HEK293 (cell line): ENCODE measurements at regions not wholly inside any gene's neighbourhood (a gene's known extent, or its start where the extent isn't known, plus 50 kb on each side); places are given as distances from the start of the nearest gene placed in this dataset.

Source experiments
- CTCF ChIA-PET: fragments of 350-600 bp; formaldehyde crosslinking; extraction: SDS; loops from one replicate; lab custom pipeline; 2021; ENCODE audit warnings: antibody characterized with exemption; lab: Yijun Ruan, JAX
- POLR2A ChIA-PET: fragments of 300-600 bp; formaldehyde crosslinking; extraction: SDS; loops from one replicate; lab custom pipeline; 2020; ENCODE audit warnings: antibody characterized with exemption, inconsistent platforms; lab: Yijun Ruan, JAX
- H3K27ac ChIP-seq: fragments of 200-500 bp; sonication (Bioruptor generic); 2 replicates; pipeline ENCODE4 v1.5.1; 2014; ENCODE audit warnings: low read depth, low read length, control low read depth, inconsistent platforms; ENCODE audit errors: extremely low read depth
- H3K36me3 ChIP-seq, 2 experiments: fragments of 200-500 bp in 1 of 2; sonication (Bioruptor generic) in 1 of 2; 1 replicate in 1 of 2; 2 replicates in 1 of 2; pipeline ENCODE4 v1.5.1; 2014 to 2017; ENCODE audit warnings: inconsistent platforms in 2 of 2, low read length in 2 of 2; ENCODE audit not compliant: control insufficient read depth in 2 of 2, insufficient read depth in 1 of 2
- H3K4me1 ChIP-seq: fragments of 200-500 bp; sonication (Bioruptor generic); 2 replicates; pipeline ENCODE4 v1.5.1; 2014; ENCODE audit warnings: mild to moderate bottlenecking, low read length, inconsistent platforms; ENCODE audit not compliant: control insufficient read depth, insufficient read depth
- H3K4me3 ChIP-seq: 2 replicates; pipeline ENCODE4 v1.5.1; 2011; ENCODE audit warnings: low read depth, mild to moderate bottlenecking, control low read depth, low read length, moderate library complexity
- H3K9me3 ChIP-seq: fragments of 200-500 bp; sonication (Bioruptor generic); 2 replicates; pipeline ENCODE4 v1.5.1; 2014; ENCODE audit warnings: low read depth, low read length, inconsistent platforms; ENCODE audit not compliant: control insufficient read depth, insufficient read depth
- BCL11A ChIP-seq: fragments of 450-650 bp; formaldehyde crosslinking; IDR thresholded peaks from 2 replicates; pipeline ENCODE4 v1.5.1; 2016; ENCODE audit warnings: low read depth, missing biosample characterization, missing genetic modification characterization
- GLIS1 ChIP-seq: fragments of 450-650 bp; formaldehyde crosslinking; IDR thresholded peaks from 2 replicates; pipeline ENCODE4 v1.5.1; 2016; ENCODE audit warnings: missing biosample characterization, missing genetic modification characterization
- KLF7 ChIP-seq: fragments of 450-650 bp; formaldehyde crosslinking; IDR thresholded peaks from 2 replicates; pipeline ENCODE4 v1.5.1; 2016; ENCODE audit warnings: missing biosample characterization, missing genetic modification characterization, borderline replicate concordance
- PBX3 ChIP-seq: sonication (generic); formaldehyde crosslinking; IDR thresholded peaks from 2 replicates; pipeline ENCODE4 v1.8.1; 2022; ENCODE audit warnings: mild to moderate bottlenecking, moderate library complexity, missing genetic modification reagents
- SCRT1 ChIP-seq: fragments of 450-650 bp; formaldehyde crosslinking; IDR thresholded peaks from 2 replicates; pipeline ENCODE4 v1.5.1; 2016; ENCODE audit warnings: missing biosample characterization, missing genetic modification characterization, borderline replicate concordance
- YY1 ChIP-seq: fragments of 450-650 bp; formaldehyde crosslinking; IDR thresholded peaks from 2 replicates; pipeline ENCODE4 v1.5.1; 2018; ENCODE audit warnings: missing biosample characterization, missing genetic modification characterization
- ZBTB7A ChIP-seq: fragments of 450-650 bp; formaldehyde crosslinking; IDR thresholded peaks from 2 replicates; pipeline ENCODE4 v1.5.1; 2016; ENCODE audit warnings: low read depth, missing biosample characterization, missing genetic modification characterization
- ZNF132 ChIP-seq: fragments of 450-650 bp; formaldehyde crosslinking; IDR thresholded peaks from 2 replicates; pipeline ENCODE4 v1.5.1; 2017; ENCODE audit warnings: missing biosample characterization, missing genetic modification characterization, borderline replicate concordance
- ZNF16 ChIP-seq: fragments of 450-650 bp; formaldehyde crosslinking; IDR thresholded peaks from 2 replicates; pipeline ENCODE4 v1.5.1; 2016; ENCODE audit warnings: low read depth, missing biosample characterization, missing genetic modification characterization
- ZNF169 ChIP-seq: fragments of 450-650 bp; formaldehyde crosslinking; IDR thresholded peaks from 2 replicates; pipeline ENCODE4 v1.5.1; 2016; ENCODE audit warnings: missing biosample characterization, missing genetic modification characterization
- ZNF19 ChIP-seq: fragments of 450-650 bp; formaldehyde crosslinking; IDR thresholded peaks from 2 replicates; pipeline ENCODE4; 2016; ENCODE audit warnings: missing biosample characterization, missing genetic modification characterization, low read depth
- ZNF266 ChIP-seq: fragments of 450-650 bp; formaldehyde crosslinking; IDR thresholded peaks from 2 replicates; pipeline ENCODE4 v1.5.1; 2016; ENCODE audit warnings: missing biosample characterization, missing genetic modification characterization, low read depth
- ZNF280D ChIP-seq: fragments of 450-650 bp; formaldehyde crosslinking; IDR thresholded peaks from 2 replicates; pipeline ENCODE4 v1.5.1; 2016; ENCODE audit warnings: missing biosample characterization, missing genetic modification characterization
- ZNF302 ChIP-seq: fragments of 450-650 bp; formaldehyde crosslinking; IDR thresholded peaks from 2 replicates; pipeline ENCODE4 v1.5.1; 2016; ENCODE audit warnings: missing biosample characterization, missing genetic modification characterization, low read depth
- ZNF341 ChIP-seq: fragments of 450-650 bp; formaldehyde crosslinking; IDR thresholded peaks from 2 replicates; pipeline ENCODE4; 2016; ENCODE audit warnings: low read depth, missing biosample characterization, missing genetic modification characterization
- ZNF426 ChIP-seq: fragments of 450-650 bp; formaldehyde crosslinking; IDR thresholded peaks from 2 replicates; pipeline ENCODE4 v1.5.1; 2017; ENCODE audit warnings: missing biosample characterization, missing genetic modification characterization, mild to moderate bottlenecking, inconsistent platforms, moderate library complexity
- ZNF529 ChIP-seq: fragments of 450-650 bp; formaldehyde crosslinking; IDR thresholded peaks from 2 replicates; pipeline ENCODE4 v1.5.1; 2017; ENCODE audit warnings: missing genetic modification characterization, missing biosample characterization; ENCODE audit not compliant: insufficient replicate concordance
- ZNF530 ChIP-seq: fragments of 450-650 bp; formaldehyde crosslinking; IDR thresholded peaks from 2 replicates; pipeline ENCODE4 v1.5.1; 2016; ENCODE audit warnings: low read depth, missing biosample characterization, missing genetic modification characterization
- ZNF549 ChIP-seq: fragments of 450-650 bp; IDR thresholded peaks from 2 replicates; pipeline ENCODE4 v1.5.1; 2018; ENCODE audit warnings: missing biosample characterization, missing genetic modification characterization, mild to moderate bottlenecking, inconsistent platforms, moderate library complexity
- ZNF561 ChIP-seq: fragments of 450-650 bp; IDR thresholded peaks from 2 replicates; pipeline ENCODE4 v1.5.1; 2018; ENCODE audit warnings: missing biosample characterization, missing genetic modification characterization, borderline replicate concordance
- ZNF610 ChIP-seq: fragments of 450-650 bp; formaldehyde crosslinking; IDR thresholded peaks from 2 replicates; pipeline ENCODE4 v1.5.1; 2016; ENCODE audit warnings: missing biosample characterization, missing genetic modification characterization, borderline replicate concordance
- ZNF658 ChIP-seq: fragments of 450-650 bp; formaldehyde crosslinking; IDR thresholded peaks from 2 replicates; pipeline ENCODE4; 2016; ENCODE audit warnings: missing biosample characterization, missing genetic modification characterization
- TF ChIP-seq, protein P1 (sequence below): fragments of 450-650 bp; formaldehyde crosslinking; IDR thresholded peaks from 2 replicates; pipeline ENCODE4 v1.5.1; 2016; ENCODE audit warnings: missing biosample characterization, missing genetic modification characterization
- TF ChIP-seq, protein P2 (sequence below): fragments of 450-650 bp; IDR thresholded peaks from 2 replicates; pipeline ENCODE4 v1.5.1; 2018; ENCODE audit warnings: missing biosample characterization, mild to moderate bottlenecking, missing genetic modification characterization

DNA sequence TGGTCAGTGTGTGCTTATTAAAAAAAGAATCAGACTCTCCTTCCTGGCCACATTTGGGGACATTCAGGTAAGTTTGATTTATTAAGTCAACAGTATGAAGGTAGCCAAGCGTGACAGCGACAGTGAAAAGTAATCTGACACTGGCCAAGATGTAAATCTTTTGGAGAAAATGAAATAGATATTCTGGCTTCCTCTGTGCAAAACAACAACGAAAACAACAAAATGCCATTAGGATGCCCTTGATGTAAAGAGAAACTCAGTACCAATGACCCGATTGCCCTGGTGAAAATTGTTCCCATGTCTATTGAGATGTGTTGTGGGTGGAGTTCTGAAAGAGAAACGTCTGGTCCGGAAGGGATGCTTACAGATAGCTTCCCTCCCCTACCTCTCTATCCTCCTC is 267.8 kb downstream of the MAT2B start:
- ChIA-PET POLR2A (no interaction called here), CTCF (no interaction called here)
- Histone ChIP-seq H3K9me3 (no peaks in the 10 kb centered on the region), H3K4me3 (no peak overlapping the region), H3K36me3 (no peaks in the 10 kb centered on the region), H3K27ac (no peak overlapping the region), H3K4me1 (no peaks in the 10 kb centered on the region)
- TF ChIP-seq, protein P1, sequence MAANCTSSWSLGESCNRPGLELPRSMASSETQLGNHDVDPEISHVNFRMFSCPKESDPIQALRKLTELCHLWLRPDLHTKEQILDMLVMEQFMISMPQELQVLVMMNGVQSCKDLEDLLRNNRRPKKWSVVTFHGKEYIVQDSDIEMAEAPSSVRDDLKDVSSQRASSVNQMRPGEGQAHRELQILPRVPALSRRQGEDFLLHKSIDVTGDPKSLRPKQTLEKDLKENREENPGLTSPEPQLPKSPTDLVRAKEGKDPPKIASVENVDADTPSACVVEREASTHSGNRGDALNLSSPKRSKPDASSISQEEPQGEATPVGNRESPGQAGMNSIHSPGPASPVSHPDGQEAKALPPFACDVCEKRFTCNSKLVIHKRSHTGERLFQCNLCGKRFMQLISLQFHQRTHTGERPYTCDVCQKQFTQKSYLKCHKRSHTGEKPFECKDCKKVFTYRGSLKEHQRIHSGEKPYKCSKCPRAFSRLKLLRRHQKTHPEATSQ (tag by site-specific recombination): no peak
- no peak for TF ChIP-seq ZNF426 (tag by site-specific recombination)
- TF ChIP-seq PBX3 (CRISPR knock-in tag): no peak
- no peak for TF ChIP-seq ZNF266 (tag by site-specific recombination)
- TF ChIP-seq ZNF561 (tag by site-specific recombination): no peak
- TF ChIP-seq ZNF341: no peak
- TF ChIP-seq ZNF658 (tag by site-specific recombination): no peak
- no peak for TF ChIP-seq YY1 (tag by site-specific recombination)
- TF ChIP-seq ZNF610 (tag by site-specific recombination): no peak

DNA sequence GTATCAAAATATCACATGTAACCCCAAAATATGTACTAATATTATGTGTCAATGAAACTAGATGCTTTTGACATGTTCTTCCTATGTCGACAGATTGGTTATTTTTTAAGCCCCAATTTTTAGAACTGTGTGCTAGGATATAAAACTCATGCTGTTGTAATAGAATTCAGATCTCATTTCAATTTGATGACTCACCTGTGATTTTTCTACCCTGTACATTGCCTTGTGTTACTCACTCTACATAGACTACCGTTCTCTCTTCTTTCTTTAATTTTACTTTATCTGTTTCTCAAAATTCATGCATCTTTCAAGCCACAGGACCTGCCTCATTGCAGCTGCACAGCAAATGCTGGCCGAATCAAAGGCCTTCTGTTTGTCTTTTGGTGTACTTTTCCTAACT is 284.5 kb downstream of the MAT2B start:
- no peak for TF ChIP-seq ZNF16 (tag by site-specific recombination)
- no peak for TF ChIP-seq KLF7
- TF ChIP-seq, all 188 proteins: peak for 0
- Histone ChIP-seq H3K9me3 (no peaks in the 10 kb centered on the region), H3K4me1 (no peaks in the 10 kb centered on the region), H3K4me3 (no peak overlapping the region), H3K36me3 (no peaks in the 10 kb centered on the region), H3K27ac (no peak overlapping the region)
- POLR2A ChIA-PET: no interaction called here
- CTCF ChIA-PET: interaction anchor here (0.6 kb wide), 1 partner anchor 8 kb away, joined by 3 read pairs; no protein-coding TSS in a partner anchor

- no peaks in the 10 kb centered on the region for H3K9me3 ChIP-seq
- no peak for TF ChIP-seq ZNF132
- TF ChIP-seq ZNF19: no peak
- no peak for TF ChIP-seq ZNF280D (tag by site-specific recombination)
- TF ChIP-seq SCRT1 (tag by site-specific recombination): no peak
- TF ChIP-seq GLIS1 (tag by site-specific recombination): no peak
- no peak for TF ChIP-seq ZNF529 (tag by site-specific recombination)
- no peak for TF ChIP-seq BCL11A
- TF ChIP-seq, protein P2, sequence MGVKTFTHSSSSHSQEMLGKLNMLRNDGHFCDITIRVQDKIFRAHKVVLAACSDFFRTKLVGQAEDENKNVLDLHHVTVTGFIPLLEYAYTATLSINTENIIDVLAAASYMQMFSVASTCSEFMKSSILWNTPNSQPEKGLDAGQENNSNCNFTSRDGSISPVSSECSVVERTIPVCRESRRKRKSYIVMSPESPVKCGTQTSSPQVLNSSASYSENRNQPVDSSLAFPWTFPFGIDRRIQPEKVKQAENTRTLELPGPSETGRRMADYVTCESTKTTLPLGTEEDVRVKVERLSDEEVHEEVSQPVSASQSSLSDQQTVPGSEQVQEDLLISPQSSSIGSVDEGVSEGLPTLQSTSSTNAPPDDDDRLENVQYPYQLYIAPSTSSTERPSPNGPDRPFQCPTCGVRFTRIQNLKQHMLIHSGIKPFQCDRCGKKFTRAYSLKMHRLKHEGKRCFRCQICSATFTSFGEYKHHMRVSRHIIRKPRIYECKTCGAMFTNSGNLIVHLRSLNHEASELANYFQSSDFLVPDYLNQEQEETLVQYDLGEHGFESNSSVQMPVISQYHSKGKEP (tag by site-specific recombination): no peak
- TF ChIP-seq ZNF530 (tag by site-specific recombination): no peak
- TF ChIP-seq ZNF169 (tag by site-specific recombination): no peak
- TF ChIP-seq ZNF549 (tag by site-specific recombination): no peak
- TF ChIP-seq ZNF302 (tag by site-specific recombination): no peak
- TF ChIP-seq ZBTB7A (tag by site-specific recombination): no peak
- TF ChIP-seq, all 188 proteins: peak for 0
- no peak overlapping the region for H3K27ac ChIP-seq
- POLR2A ChIA-PET: no interaction called here
- H3K4me3 ChIP-seq: no peak overlapping the region
- CTCF ChIA-PET: interaction anchor here (0.6 kb wide), 1 partner anchor 8 kb away, joined by 3 read pairs; no protein-coding TSS in a partner anchor
- H3K36me3 ChIP-seq: no peaks in the 10 kb centered on the region
- no peaks in the 10 kb centered on the region for H3K4me1 ChIP-seq
Measured at GRCh38 chr5:163790497-163790896, 285.1 kb downstream of the MAT2B start.
